Osteoblast (primary cell): ENCODE measurements at regions not wholly inside any gene's neighbourhood (a gene's known extent, or its start where the extent isn't known, plus 50 kb on each side); places are given as distances from the start of the nearest gene placed in this dataset.
A peak's percentile ranks its signal among the peaks of the same experiment; 100 is the strongest.

Experiments used
- DNase-seq: peaks from one replicate; pipeline ENCODE4 v3.0.0; 2011; ENCODE audit warnings: low spot score, mixed read lengths; ENCODE audit not compliant: insufficient read length; ENCODE audit errors: missing footprints
- H2AFZ ChIP-seq: 2 replicates; pipeline ENCODE4 v1.6.0; 2011; ENCODE audit warnings: mild to moderate bottlenecking, low read length
- H3K27ac ChIP-seq: 2 replicates; pipeline ENCODE4 v1.5.1; 2011; ENCODE audit warnings: mild to moderate bottlenecking, low read depth, low read length, moderate library complexity
- H3K27me3 ChIP-seq: 2 replicates; pipeline ENCODE4 v1.6.0; 2012; ENCODE audit warnings: mild to moderate bottlenecking, control low read depth, inconsistent platforms, low read length, moderate library complexity; ENCODE audit not compliant: insufficient read depth
- H3K36me3 ChIP-seq: 2 replicates; pipeline ENCODE4 v1.5.1; 2011; ENCODE audit warnings: mild to moderate bottlenecking, low read length, control low read depth, moderate library complexity; ENCODE audit not compliant: insufficient read depth
- H3K4me1 ChIP-seq: 2 replicates; pipeline ENCODE4 v1.5.1; 2011; ENCODE audit warnings: mild to moderate bottlenecking, low read length, control low read depth, moderate library complexity; ENCODE audit not compliant: insufficient read depth
- H3K4me2 ChIP-seq: 2 replicates; pipeline ENCODE4 v1.6.0; 2011; ENCODE audit warnings: mild to moderate bottlenecking, low read length; ENCODE audit not compliant: insufficient read depth
- H3K4me3 ChIP-seq: fragments of 200-600 bp; sonication (generic); 3 replicates; pipeline ENCODE4 v1.5.1; 2012; ENCODE audit warnings: mild to moderate bottlenecking, low read length, inconsistent platforms; ENCODE audit not compliant: insufficient read depth
- H3K79me2 ChIP-seq: 2 replicates; pipeline ENCODE4 v1.6.0; 2012; ENCODE audit warnings: mild to moderate bottlenecking, low read length, control low read depth, inconsistent platforms; ENCODE audit not compliant: insufficient read depth
- H3K9me3 ChIP-seq: 2 replicates; pipeline ENCODE4 v1.5.1; 2011; ENCODE audit warnings: low read depth, low read length, control low read depth
- H4K20me1 ChIP-seq: 2 replicates; pipeline ENCODE4 v1.6.0; 2012; ENCODE audit warnings: mild to moderate bottlenecking, low read length, control low read depth; ENCODE audit not compliant: insufficient read depth
- CTCF ChIP-seq: IDR thresholded peaks from 2 replicates; pipeline ENCODE4 v1.5.1; 2011; ENCODE audit warnings: mild to moderate bottlenecking, low read depth, low read length, moderate library complexity; ENCODE audit errors: extremely low read depth

GRCh38 chr9:134566936-134567335, 74.7 kb upstream of the COL5A1 start:
- DNase-seq = peak; percentile 19
- TF ChIP-seq CTCF = no peak
- H3K27ac ChIP-seq = no peak overlapping the region
- H3K4me1 ChIP-seq = peaks cover 24% of the 10 kb centered on the region
- H4K20me1 ChIP-seq = no peaks in the 10 kb centered on the region
- no peak overlapping the region for H2AFZ ChIP-seq
- no peaks in the 10 kb centered on the region for H3K79me2 ChIP-seq
- no peaks in the 10 kb centered on the region for H3K27me3 ChIP-seq
- H3K4me2 ChIP-seq = no peak overlapping the region
- H3K4me3 ChIP-seq = no peak overlapping the region
- peaks cover 4% of the 10 kb centered on the region for H3K9me3 ChIP-seq
- H3K36me3 ChIP-seq = no peaks in the 10 kb centered on the region

- H3K27ac ChIP-seq = no peak overlapping the region
- no peaks in the 10 kb centered on the region for H4K20me1 ChIP-seq
- no peak for TF ChIP-seq CTCF
These were observed 73.5 kb upstream of the COL5A1 start for GRCh38 chr9:134568116-134568515.

GRCh38 chr9:134568811-134569210, 72.8 kb upstream of the COL5A1 start:
- DNase-seq = peak; percentile 65
- no peak for TF ChIP-seq CTCF
- no peaks in the 10 kb centered on the region for H3K79me2 ChIP-seq

More at GRCh38 chr9:134568116-134568515, 73.5 kb upstream of the COL5A1 start:
- H3K9me3 ChIP-seq = peaks cover 4% of the 10 kb centered on the region
- H3K4me3 ChIP-seq = no peak overlapping the region
- no peak for DNase-seq
- H3K4me2 ChIP-seq = no peak overlapping the region
- H3K36me3 ChIP-seq = no peaks in the 10 kb centered on the region
- peaks cover 24% of the 10 kb centered on the region for H3K4me1 ChIP-seq
- H3K79me2 ChIP-seq = no peaks in the 10 kb centered on the region
- H3K27me3 ChIP-seq = no peaks in the 10 kb centered on the region
- no peak overlapping the region for H2AFZ ChIP-seq

GRCh38 chr9:134569626-134570025, 72.0 kb upstream of the COL5A1 start:
- no peak overlapping the region for H3K4me2 ChIP-seq
- H3K4me1 ChIP-seq = peaks cover 23% of the 10 kb centered on the region
- H3K27me3 ChIP-seq = no peaks in the 10 kb centered on the region
- no peak overlapping the region for H3K4me3 ChIP-seq
- peak; percentile 43 for DNase-seq
- H4K20me1 ChIP-seq = no peaks in the 10 kb centered on the region
- H3K9me3 ChIP-seq = peaks cover 4% of the 10 kb centered on the region
- H3K27ac ChIP-seq = no peak overlapping the region
- H3K36me3 ChIP-seq = no peaks in the 10 kb centered on the region
- no peak for TF ChIP-seq CTCF
- H3K79me2 ChIP-seq = no peaks in the 10 kb centered on the region
- H2AFZ ChIP-seq = no peak overlapping the region

More at GRCh38 chr9:134568811-134569210, 72.8 kb upstream of the COL5A1 start:
- no peak overlapping the region for H3K27ac ChIP-seq
- peaks cover 4% of the 10 kb centered on the region for H3K9me3 ChIP-seq
- H3K36me3 ChIP-seq = no peaks in the 10 kb centered on the region
- H2AFZ ChIP-seq = no peak overlapping the region
- H3K4me2 ChIP-seq = no peak overlapping the region
- no peaks in the 10 kb centered on the region for H3K27me3 ChIP-seq
- peaks cover 24% of the 10 kb centered on the region for H3K4me1 ChIP-seq
- H4K20me1 ChIP-seq = no peaks in the 10 kb centered on the region
- H3K4me3 ChIP-seq = no peak overlapping the region
